ENCODE measurements at regions not wholly inside any gene's neighbourhood (a gene's known extent, or its start where the extent isn't known, plus 50 kb on each side); places are given as distances from the start of the nearest gene placed in this dataset.

GRCh38 chr3:104988496-104988895 lies 378.2 kb upstream of the ALCAM start:
- DNase-seq, result no peak

GRCh38 chr3:104989878-104990277 lies 376.8 kb upstream of the ALCAM start:
- no peak for DNase-seq

GRCh38 chr3:104990758-104991157 lies 376.0 kb upstream of the ALCAM start:
- DNase-seq, result no peak

- DNase-seq, result no peak
Measured at GRCh38 chr3:104992676-104993075, 374.0 kb upstream of the ALCAM start.

GRCh38 chr3:105006164-105006563 lies 360.5 kb upstream of the ALCAM start:
- no peak for DNase-seq

- DNase-seq, result no peak
Measured at GRCh38 chr3:105013657-105014056, 353.1 kb upstream of the ALCAM start.

- DNase-seq, result no peak
Measured at GRCh38 chr3:105014631-105015030, 352.1 kb upstream of the ALCAM start.

- no peak for DNase-seq
Measured at GRCh38 chr3:105022813-105023212, 343.9 kb upstream of the ALCAM start.

GRCh38 chr3:105030211-105030610 lies 336.5 kb upstream of the ALCAM start:
- no peak for DNase-seq

- DNase-seq, result no peak
Measured at GRCh38 chr3:105032541-105032940, 334.2 kb upstream of the ALCAM start.

GRCh38 chr3:105033081-105033480 lies 333.6 kb upstream of the ALCAM start:
- no peak for DNase-seq

GRCh38 chr3:105039004-105039403 lies 327.7 kb upstream of the ALCAM start:
- DNase-seq, result no peak

GRCh38 chr3:105040026-105040622 lies 326.6 kb upstream of the ALCAM start:
- DNase-seq, result no peak

- DNase-seq, result no peak
Measured at GRCh38 chr3:105042586-105042985, 324.1 kb upstream of the ALCAM start.

GRCh38 chr3:105051111-105051510 lies 315.6 kb upstream of the ALCAM start:
- DNase-seq, result no peak

GRCh38 chr3:105051972-105052371 lies 314.7 kb upstream of the ALCAM start:
- DNase-seq, result no peak

- DNase-seq, result no peak
Measured at GRCh38 chr3:105062853-105063252, 303.9 kb upstream of the ALCAM start.

- no peak for DNase-seq
Measured at GRCh38 chr3:105065895-105066839, 300.5 kb upstream of the ALCAM start.

- no peak for DNase-seq
Measured at GRCh38 chr3:105067361-105067760, 299.3 kb upstream of the ALCAM start.

GRCh38 chr3:105077060-105077822 lies 289.5 kb upstream of the ALCAM start:
- no peak for DNase-seq

GRCh38 chr3:105083945-105084344 lies 282.8 kb upstream of the ALCAM start:
- no peak for DNase-seq

GRCh38 chr3:105085506-105085905 lies 281.2 kb upstream of the ALCAM start:
- no peak for DNase-seq

GRCh38 chr3:105093371-105094252 lies 273.1 kb upstream of the ALCAM start:
- no peak for DNase-seq
